Activated gamma-delta T cell treated with anti-CD3 and anti-CD28 coated beads, Interleukin-2, amount 50 U/mL, for 16 hours (primary cell): ENCODE measurements at regions not wholly inside any gene's neighbourhood (a gene's known extent, or its start where the extent isn't known, plus 50 kb on each side); places are given as distances from the start of the nearest gene placed in this dataset.

Experiments
- DNase-seq: peaks from one replicate; pipeline ENCODE4 v3.0.0-alpha.2; 2020; ENCODE audit warnings: low read depth

- DNase-seq, result no peak
Observed at GRCh38 chr15:75134748-75135147, 66.9 kb upstream of the C15orf39 start.

GRCh38 chr15:75136118-75136517 lies 65.6 kb upstream of the C15orf39 start:
- no peak for DNase-seq

- no peak for DNase-seq
Observed at GRCh38 chr15:75136758-75137157, 64.9 kb upstream of the C15orf39 start.

DNA sequence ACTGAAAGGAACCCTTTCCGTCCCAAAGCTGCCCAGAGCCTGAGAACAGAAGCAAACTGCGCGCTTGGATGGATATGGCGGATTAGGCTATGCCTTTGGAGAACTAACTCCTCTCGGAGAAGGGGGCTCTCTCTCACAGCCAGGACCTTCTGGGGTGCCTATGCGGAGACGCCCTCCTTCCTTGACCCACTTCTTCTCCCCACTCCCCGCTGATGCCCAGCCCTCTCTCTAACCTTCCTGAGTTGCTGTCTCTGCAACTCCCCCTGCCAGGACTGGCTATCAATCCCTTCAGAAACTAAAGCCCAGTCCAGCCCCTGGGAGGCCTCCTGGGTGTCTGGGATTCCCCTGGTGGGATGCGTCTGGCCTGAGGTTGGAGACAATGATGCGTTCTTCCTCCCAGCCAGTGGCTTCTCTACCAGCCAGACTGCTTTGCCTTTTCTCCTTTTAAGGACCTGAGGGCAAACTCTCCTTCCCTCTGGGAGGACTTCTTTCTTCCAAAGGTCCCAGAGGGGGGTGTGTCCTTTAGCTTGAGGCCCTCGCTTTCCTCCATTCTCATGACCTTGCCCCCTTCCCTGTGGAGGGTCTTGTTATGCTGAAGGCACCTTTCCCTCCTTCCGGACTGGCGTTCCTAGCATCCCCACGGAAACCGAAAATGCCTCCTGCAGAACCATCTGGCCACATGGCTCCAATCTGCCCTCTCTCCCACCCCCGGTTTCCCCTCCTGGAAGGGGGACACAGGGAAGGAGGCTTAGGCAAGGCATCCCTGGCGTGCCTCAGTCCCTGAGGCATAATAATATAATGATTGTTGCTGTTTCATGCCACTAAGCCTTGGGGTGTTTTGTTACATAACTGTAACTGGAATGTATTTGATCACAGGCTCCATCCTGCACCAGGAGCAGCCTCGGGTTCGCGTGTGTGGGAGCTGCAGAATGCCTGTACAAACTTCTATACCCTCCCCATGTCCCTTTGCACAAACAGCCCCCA lies 63.4 kb upstream of the C15orf39 start:
- no peak for DNase-seq

DNA sequence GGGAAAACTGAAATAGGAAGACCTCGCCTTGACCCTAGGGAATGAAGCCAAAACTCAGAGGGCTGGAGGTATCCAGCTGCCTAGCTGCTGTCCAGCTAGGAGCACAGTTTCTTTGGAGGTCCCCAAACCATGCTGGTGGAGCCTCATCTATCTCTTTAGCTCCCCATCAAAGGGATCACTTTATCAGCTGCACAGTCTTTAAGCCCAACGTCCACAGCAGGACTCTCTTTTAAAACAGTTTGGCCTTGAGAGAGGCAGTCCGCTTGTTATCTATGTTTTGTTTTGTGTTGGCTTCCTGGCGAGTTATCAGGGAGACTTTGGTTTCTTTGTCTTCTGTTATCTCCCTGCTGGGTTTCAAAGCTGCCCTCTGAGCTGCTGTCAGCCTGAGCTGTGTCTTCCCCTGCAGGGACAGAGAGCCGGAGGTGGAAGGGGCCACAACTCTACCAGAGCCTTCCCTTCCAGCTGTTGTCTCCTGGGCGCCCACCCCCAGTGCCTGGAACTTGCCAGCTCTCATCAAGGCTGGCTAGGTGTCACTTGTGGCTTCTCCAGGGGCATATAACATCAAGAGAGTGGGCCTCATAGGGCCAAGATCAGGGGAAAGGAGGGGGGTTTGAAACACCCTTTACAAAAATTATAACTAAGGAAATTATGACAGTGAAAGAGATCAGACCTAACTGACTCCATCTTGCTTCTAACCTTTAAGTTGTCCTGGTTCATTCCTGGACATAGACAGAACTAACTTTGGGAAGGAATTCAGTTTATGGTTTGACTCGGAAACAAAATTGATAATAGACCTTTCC lies 61.4 kb upstream of the C15orf39 start:
- no peak for DNase-seq

- DNase-seq, result no peak
Observed at GRCh38 chr15:75142499-75142898, 59.2 kb upstream of the C15orf39 start.

- DNase-seq, result no peak
Observed at GRCh38 chr15:75143738-75144334, 57.8 kb upstream of the C15orf39 start.

- no peak for DNase-seq
Observed at GRCh38 chr15:75145027-75145841, 56.4 kb upstream of the C15orf39 start.

DNA sequence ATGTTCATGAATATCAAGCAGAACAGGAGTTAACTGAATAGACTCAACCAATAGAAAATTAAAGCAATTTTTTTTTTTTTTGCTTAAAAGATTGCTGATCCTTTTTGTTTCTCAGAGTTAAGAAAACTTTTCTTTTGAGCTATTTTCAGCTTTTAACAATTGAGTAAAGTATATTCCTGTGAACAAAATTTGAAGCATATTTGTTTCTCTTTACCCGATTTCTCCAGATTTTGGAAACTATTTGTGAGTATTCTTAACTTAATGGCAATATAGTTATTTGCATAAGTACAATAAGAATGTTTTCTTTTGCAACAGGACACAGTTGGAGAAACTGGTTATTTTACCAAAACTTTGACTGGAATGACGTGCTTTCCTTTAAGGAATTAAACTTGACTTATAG lies 53.4 kb upstream of the C15orf39 start:
- DNase-seq, result no peak

- no peak for DNase-seq
Observed at GRCh38 chr15:75149867-75150709, 51.6 kb upstream of the C15orf39 start.

DNA sequence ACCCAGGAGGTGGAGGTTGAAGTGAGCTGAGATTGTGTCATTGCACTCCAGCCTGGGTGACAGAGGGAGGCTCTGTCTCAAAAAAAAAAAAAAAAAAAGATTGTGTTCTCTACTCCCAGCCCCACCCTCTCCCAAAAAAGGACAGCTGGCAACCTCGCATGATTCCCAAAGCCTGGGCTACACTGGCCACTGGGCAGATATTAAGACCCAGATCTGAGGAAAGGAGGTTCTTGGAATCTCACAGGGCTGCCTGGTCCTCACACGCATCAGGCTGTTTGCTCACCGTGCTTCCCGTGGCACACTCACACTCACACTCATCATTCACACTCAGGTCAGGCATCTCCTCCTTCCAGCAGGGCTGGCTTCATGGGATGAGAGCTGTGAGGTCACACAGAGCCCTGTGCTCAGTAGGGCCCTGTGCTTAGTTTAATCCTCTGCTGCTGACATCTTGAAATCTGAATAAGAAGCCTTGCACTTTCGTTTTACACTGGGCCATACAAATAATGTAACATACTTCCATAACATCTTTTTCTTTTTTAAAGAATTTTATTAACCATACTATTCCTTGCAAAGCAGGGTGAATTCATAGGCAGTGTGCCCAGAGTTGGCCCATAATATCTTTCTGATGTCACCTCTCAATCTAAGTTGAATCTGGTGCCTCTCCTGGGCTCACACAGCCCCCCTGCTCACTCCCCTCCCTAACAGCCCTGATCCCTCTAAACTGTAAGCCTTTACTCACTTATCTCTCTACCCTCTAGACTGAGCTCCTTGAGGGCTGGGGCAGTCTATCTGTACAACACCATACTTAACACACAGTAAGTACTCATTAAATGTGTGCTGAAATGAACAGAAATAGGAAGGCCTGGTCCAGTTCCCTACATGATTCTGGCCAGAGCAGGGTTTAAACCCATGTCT lies 50.2 kb upstream of the C15orf39 start:
- no peak for DNase-seq
